ENCODE measurements at regions not wholly inside any gene's neighbourhood (a gene's known extent, or its start where the extent isn't known, plus 50 kb on each side); places are given as distances from the start of the nearest gene placed in this dataset.

- TF ChIP-seq CTCF (IDR thresholded peaks at IDR 0.05; ENCODE audit: insufficient read depth, low read length), result no peak
- TF ChIP-seq POLR2AphosphoS5 (IDR thresholded peaks at IDR 0.05; ENCODE audit: low read depth), result no peak
Measured at GRCh38 chr9:126157826-126158587, 168.6 kb upstream of the MVB12B start.

Measured in HL-60 (cell line).